Erythroblast (primary cell): ENCODE measurements at regions not wholly inside any gene's neighbourhood (a gene's known extent, or its start where the extent isn't known, plus 50 kb on each side); places are given as distances from the start of the nearest gene placed in this dataset.

Source experiments
- DNase-seq, 2 experiments: peaks; one replicate each; lab custom pipeline; 2025; lab: John Stamatoyannopoulos, UW
- GATA1 ChIP-seq: IDR thresholded peaks from 2 replicates; pipeline ENCODE4 v1.6.1; 2011; ENCODE audit warnings: low read depth, mild to moderate bottlenecking, control low read depth, low read length, moderate library complexity
- POLR2A ChIP-seq: IDR thresholded peaks from 2 replicates; pipeline ENCODE4 v1.6.1; 2011; ENCODE audit warnings: mild to moderate bottlenecking, low read length

- no peak for TF ChIP-seq GATA1
- no peak for TF ChIP-seq POLR2A
- no peak for DNase-seq
Measured at GRCh38 chr13:99859178-99860177, 112.1 kb downstream of the ZIC5 start.

GRCh38 chr13:99857738-99858137 is 113.8 kb downstream of the ZIC5 start:
- no peak for DNase-seq
- TF ChIP-seq GATA1 (no peak), POLR2A (no peak)

GRCh38 chr13:99855526-99856420 is 115.8 kb downstream of the ZIC5 start:
- DNase-seq, result no peak
- TF ChIP-seq POLR2A, result no peak
- TF ChIP-seq GATA1, result no peak

GRCh38 chr13:99854366-99854765 is 117.2 kb downstream of the ZIC5 start:
- TF ChIP-seq GATA1, result no peak
- no peak for TF ChIP-seq POLR2A
- no peak for DNase-seq

GRCh38 chr13:99847318-99847750 is 124.2 kb downstream of the ZIC5 start:
- no peak for TF ChIP-seq GATA1
- no peak for TF ChIP-seq POLR2A
- no peak for DNase-seq

GRCh38 chr13:99845161-99845874 is 126.2 kb downstream of the ZIC5 start:
- no peak for TF ChIP-seq GATA1
- no peak for DNase-seq

- no peak for DNase-seq
- TF ChIP-seq POLR2A, result no peak
Measured at GRCh38 chr13:99844421-99844820, 127.1 kb downstream of the ZIC5 start.

GRCh38 chr13:99843872-99844271 is 127.7 kb downstream of the ZIC5 start:
- TF ChIP-seq GATA1 (no peak), POLR2A (no peak)
- no peak for DNase-seq

GRCh38 chr13:99842405-99842804 is 129.2 kb downstream of the ZIC5 start:
- no peak for DNase-seq
- TF ChIP-seq GATA1, result no peak
- TF ChIP-seq POLR2A, result no peak

GRCh38 chr13:99836291-99836690 is 135.3 kb downstream of the ZIC5 start:
- TF ChIP-seq POLR2A, result no peak
- TF ChIP-seq GATA1, result no peak

GRCh38 chr13:99835442-99835841 is 136.1 kb downstream of the ZIC5 start:
- DNase-seq, result no peak
- TF ChIP-seq POLR2A (no peak), GATA1 (no peak)

More at GRCh38 chr13:99836291-99836690, 135.3 kb downstream of the ZIC5 start:
- DNase-seq, result no peak

GRCh38 chr13:99834246-99834645 is 137.3 kb downstream of the ZIC5 start:
- TF ChIP-seq POLR2A (no peak), GATA1 (no peak)
- no peak for DNase-seq

GRCh38 chr13:99832347-99832746 is 139.2 kb downstream of the ZIC5 start:
- TF ChIP-seq POLR2A, result no peak
- no peak for TF ChIP-seq GATA1
- DNase-seq, result no peak
